DOHH2 (cell line): ENCODE measurements at regions not wholly inside any gene's neighbourhood (a gene's known extent, or its start where the extent isn't known, plus 50 kb on each side); places are given as distances from the start of the nearest gene placed in this dataset.

Source experiments
- CTCF ChIP-seq: fragments of 200-600 bp; sonication (generic); IDR thresholded peaks from one replicate; pipeline ENCODE4 v1.5.1; 2014; ENCODE audit warnings: antibody characterized with exemption, mild to moderate bottlenecking, low read depth, low read length; ENCODE audit not compliant: poor library complexity, severe bottlenecking
- EZH2phosphoT487 ChIP-seq: fragments of 200-600 bp; sonication (generic); IDR thresholded peaks from 2 replicates; pipeline ENCODE4 v1.6.1; 2017; ENCODE audit warnings: borderline replicate concordance, mild to moderate bottlenecking, antibody characterized with exemption, low read length, moderate library complexity, mixed read lengths

GRCh38 chr1:219031809-219032208 is 141.9 kb upstream of the LYPLAL1 start:
- TF ChIP-seq CTCF (no peak), EZH2phosphoT487 (no peak)
